GM23338 (cell line): ENCODE measurements at regions not wholly inside any gene's neighbourhood (a gene's known extent, or its start where the extent isn't known, plus 50 kb on each side); places are given as distances from the start of the nearest gene placed in this dataset.
"Not testable (repeated sequence)": the region's sequence is repeated elsewhere in the genome, so short reads cannot be mapped to it uniquely, and the experiment has no call there.

ENCODE experiments used
- ATAC-seq: fragments of 200-7000 bp; cut with Tn5 transposase; 3 replicates; pipeline ENCODE4 v1.9.1; 2020
- DNase-seq: peaks from one replicate; pipeline ENCODE4 v3.0.0-alpha.2; 2015; ENCODE audit warnings: low spot score
- H2AFZ ChIP-seq: fragments of 200-600 bp; sonication (generic); 2 replicates; pipeline ENCODE4 v1.8.0; 2016; ENCODE audit warnings: antibody characterized with exemption, mild to moderate bottlenecking, moderate library complexity
- H3F3A ChIP-seq: fragments of 200-600 bp; sonication (generic); replicated peaks from 2 replicates; pipeline ENCODE4 v1.8.0; 2017; ENCODE audit warnings: antibody characterized with exemption, mixed run types, low read depth
- H3K27ac ChIP-seq: fragments of 200-600 bp; sonication (generic); 2 replicates; pipeline ENCODE4 v1.6.1; 2016; ENCODE audit warnings: low read depth
- H3K27me3 ChIP-seq: fragments of 200-600 bp; sonication (generic); 2 replicates; pipeline ENCODE4 v1.8.0; 2016; ENCODE audit warnings: mild to moderate bottlenecking, mixed run types, moderate library complexity; ENCODE audit not compliant: insufficient read depth
- H3K36me3 ChIP-seq: fragments of 200-600 bp; sonication (generic); 2 replicates; pipeline ENCODE4 v1.8.0; 2016; ENCODE audit warnings: mild to moderate bottlenecking; ENCODE audit not compliant: insufficient read depth
- H3K4me1 ChIP-seq: fragments of 200-600 bp; sonication (generic); 2 replicates; pipeline ENCODE4 v1.8.0; 2016; ENCODE audit warnings: mild to moderate bottlenecking, moderate library complexity; ENCODE audit not compliant: insufficient read depth
- H3K4me2 ChIP-seq: fragments of 200-600 bp; sonication (generic); 2 replicates; pipeline ENCODE4 v1.7.1; 2017; ENCODE audit warnings: mixed run types
- H3K4me3 ChIP-seq: fragments of 200-600 bp; sonication (generic); 2 replicates; pipeline ENCODE4 v1.6.1; 2016; ENCODE audit warnings: mixed run types
- H3K79me2 ChIP-seq: fragments of 200-600 bp; sonication (generic); replicated peaks from 2 replicates; pipeline ENCODE4 v1.8.0; 2017; ENCODE audit warnings: mild to moderate bottlenecking; ENCODE audit not compliant: insufficient read depth
- H3K9me2 ChIP-seq: fragments of 200-600 bp; sonication (generic); 2 replicates; pipeline ENCODE4 v1.8.0; 2017; ENCODE audit not compliant: insufficient read depth
- H4K20me1 ChIP-seq: fragments of 200-600 bp; sonication (generic); replicated peaks from 2 replicates; pipeline ENCODE4 v1.8.0; 2017; ENCODE audit warnings: mild to moderate bottlenecking; ENCODE audit not compliant: insufficient read depth
- H3K27ac Mint-ChIP-seq: 2 replicates; pipeline ENCODE4 v1.8.0; 2020; ENCODE audit warnings: inconsistent platforms, mild to moderate bottlenecking, moderate library complexity, mixed read lengths
- H3K27me3 Mint-ChIP-seq: 3 replicates; pipeline ENCODE4 v1.8.0; 2022; ENCODE audit warnings: low read depth, mild to moderate bottlenecking, moderate library complexity, mixed read lengths, inconsistent platforms; ENCODE audit not compliant: insufficient read depth, poor library complexity
- H3K36me3 Mint-ChIP-seq: 3 replicates; pipeline ENCODE4 v1.8.0; 2021; ENCODE audit warnings: low read depth, mild to moderate bottlenecking, inconsistent platforms, moderate library complexity, mixed read lengths
- H3K4me1 Mint-ChIP-seq: 3 replicates; pipeline ENCODE4 v1.8.0; 2020; ENCODE audit warnings: mild to moderate bottlenecking, inconsistent platforms, mixed read lengths
- H3K4me3 Mint-ChIP-seq: 3 replicates; pipeline ENCODE4 v1.8.0; 2021; ENCODE audit warnings: moderate library complexity, mild to moderate bottlenecking, inconsistent platforms, mixed read lengths
- H3K9me3 Mint-ChIP-seq: 3 replicates; pipeline ENCODE4 v1.8.0; 2020; ENCODE audit warnings: moderate library complexity, mild to moderate bottlenecking, inconsistent platforms, mixed read lengths
- CREB1 ChIP-seq: fragments of 250-450 bp; sonication (Bioruptor Pico); IDR thresholded peaks from 2 replicates; pipeline ENCODE4 v1.5.0; 2020; ENCODE audit warnings: low read depth, mild to moderate bottlenecking, moderate library complexity
- CTCF ChIP-seq, 2 experiments: fragments of 200-600 bp in 1 of 2; sonication (generic) in 1 of 2; conservative IDR thresholded peaks; 2 replicates each; pipeline versions ENCODE4 v1.5.1 to v1.6.1; 2016 to 2017; ENCODE audit warnings: antibody characterized with exemption in 2 of 2, low read depth in 2 of 2, mild to moderate bottlenecking in 2 of 2, moderate library complexity in 1 of 2
- JUNB ChIP-seq: IDR thresholded peaks from one replicate; pipeline ENCODE4 v1.6.1; 2016; ENCODE audit warnings: antibody characterized with exemption; ENCODE audit not compliant: unreplicated experiment
- NANOG ChIP-seq: IDR thresholded peaks from 2 replicates; pipeline ENCODE4 v1.6.1; 2016; ENCODE audit warnings: antibody characterized with exemption, borderline replicate concordance
- STAT1 ChIP-seq: IDR thresholded peaks from one replicate; pipeline ENCODE4 v1.6.1; 2016; ENCODE audit warnings: antibody characterized with exemption; ENCODE audit not compliant: unreplicated experiment
- TF ChIP-seq, protein P1 (sequence below): fragments of 250-450 bp; sonication (Bioruptor Pico); IDR thresholded peaks from 2 replicates; pipeline ENCODE4 v1.5.0; 2020; ENCODE audit warnings: mild to moderate bottlenecking, moderate library complexity
- TF ChIP-seq, protein P2 (sequence below): IDR thresholded peaks from 2 replicates; pipeline ENCODE4 v1.6.1; 2016; ENCODE audit warnings: antibody characterized with exemption

GRCh38 chr18:79591032-79591308 is 88.6 kb upstream of the CTDP1 start:
- Mint-ChIP-seq H3K36me3 (no peaks in the 10 kb centered on the region), H3K4me3 (no peak overlapping the region), H3K27me3 (peaks cover 9% of the 10 kb centered on the region), H3K9me3 (peaks cover 2% of the 10 kb centered on the region), H3K4me1 (peaks cover 13% of the 10 kb centered on the region), H3K27ac (no peak overlapping the region)
- no peak overlapping the region for H3K4me3 ChIP-seq
- no peaks in the 10 kb centered on the region for H3K79me2 ChIP-seq
- no peaks in the 10 kb centered on the region for H3F3A ChIP-seq
- no peak overlapping the region for H3K27ac ChIP-seq
- H3K9me2 ChIP-seq = no peaks in the 10 kb centered on the region
- ATAC-seq = no peak
- H3K36me3 ChIP-seq = no peaks in the 10 kb centered on the region
- no peak for TF ChIP-seq CREB1 (CRISPR knock-in tag)
- TF ChIP-seq NANOG = no peak
- TF ChIP-seq CTCF (conservative IDR thresholded peaks at IDR 0.05; ENCODE audit: low read depth in 2 of 2) = no peak
- no peak for TF ChIP-seq JUNB
- TF ChIP-seq, protein P1, sequence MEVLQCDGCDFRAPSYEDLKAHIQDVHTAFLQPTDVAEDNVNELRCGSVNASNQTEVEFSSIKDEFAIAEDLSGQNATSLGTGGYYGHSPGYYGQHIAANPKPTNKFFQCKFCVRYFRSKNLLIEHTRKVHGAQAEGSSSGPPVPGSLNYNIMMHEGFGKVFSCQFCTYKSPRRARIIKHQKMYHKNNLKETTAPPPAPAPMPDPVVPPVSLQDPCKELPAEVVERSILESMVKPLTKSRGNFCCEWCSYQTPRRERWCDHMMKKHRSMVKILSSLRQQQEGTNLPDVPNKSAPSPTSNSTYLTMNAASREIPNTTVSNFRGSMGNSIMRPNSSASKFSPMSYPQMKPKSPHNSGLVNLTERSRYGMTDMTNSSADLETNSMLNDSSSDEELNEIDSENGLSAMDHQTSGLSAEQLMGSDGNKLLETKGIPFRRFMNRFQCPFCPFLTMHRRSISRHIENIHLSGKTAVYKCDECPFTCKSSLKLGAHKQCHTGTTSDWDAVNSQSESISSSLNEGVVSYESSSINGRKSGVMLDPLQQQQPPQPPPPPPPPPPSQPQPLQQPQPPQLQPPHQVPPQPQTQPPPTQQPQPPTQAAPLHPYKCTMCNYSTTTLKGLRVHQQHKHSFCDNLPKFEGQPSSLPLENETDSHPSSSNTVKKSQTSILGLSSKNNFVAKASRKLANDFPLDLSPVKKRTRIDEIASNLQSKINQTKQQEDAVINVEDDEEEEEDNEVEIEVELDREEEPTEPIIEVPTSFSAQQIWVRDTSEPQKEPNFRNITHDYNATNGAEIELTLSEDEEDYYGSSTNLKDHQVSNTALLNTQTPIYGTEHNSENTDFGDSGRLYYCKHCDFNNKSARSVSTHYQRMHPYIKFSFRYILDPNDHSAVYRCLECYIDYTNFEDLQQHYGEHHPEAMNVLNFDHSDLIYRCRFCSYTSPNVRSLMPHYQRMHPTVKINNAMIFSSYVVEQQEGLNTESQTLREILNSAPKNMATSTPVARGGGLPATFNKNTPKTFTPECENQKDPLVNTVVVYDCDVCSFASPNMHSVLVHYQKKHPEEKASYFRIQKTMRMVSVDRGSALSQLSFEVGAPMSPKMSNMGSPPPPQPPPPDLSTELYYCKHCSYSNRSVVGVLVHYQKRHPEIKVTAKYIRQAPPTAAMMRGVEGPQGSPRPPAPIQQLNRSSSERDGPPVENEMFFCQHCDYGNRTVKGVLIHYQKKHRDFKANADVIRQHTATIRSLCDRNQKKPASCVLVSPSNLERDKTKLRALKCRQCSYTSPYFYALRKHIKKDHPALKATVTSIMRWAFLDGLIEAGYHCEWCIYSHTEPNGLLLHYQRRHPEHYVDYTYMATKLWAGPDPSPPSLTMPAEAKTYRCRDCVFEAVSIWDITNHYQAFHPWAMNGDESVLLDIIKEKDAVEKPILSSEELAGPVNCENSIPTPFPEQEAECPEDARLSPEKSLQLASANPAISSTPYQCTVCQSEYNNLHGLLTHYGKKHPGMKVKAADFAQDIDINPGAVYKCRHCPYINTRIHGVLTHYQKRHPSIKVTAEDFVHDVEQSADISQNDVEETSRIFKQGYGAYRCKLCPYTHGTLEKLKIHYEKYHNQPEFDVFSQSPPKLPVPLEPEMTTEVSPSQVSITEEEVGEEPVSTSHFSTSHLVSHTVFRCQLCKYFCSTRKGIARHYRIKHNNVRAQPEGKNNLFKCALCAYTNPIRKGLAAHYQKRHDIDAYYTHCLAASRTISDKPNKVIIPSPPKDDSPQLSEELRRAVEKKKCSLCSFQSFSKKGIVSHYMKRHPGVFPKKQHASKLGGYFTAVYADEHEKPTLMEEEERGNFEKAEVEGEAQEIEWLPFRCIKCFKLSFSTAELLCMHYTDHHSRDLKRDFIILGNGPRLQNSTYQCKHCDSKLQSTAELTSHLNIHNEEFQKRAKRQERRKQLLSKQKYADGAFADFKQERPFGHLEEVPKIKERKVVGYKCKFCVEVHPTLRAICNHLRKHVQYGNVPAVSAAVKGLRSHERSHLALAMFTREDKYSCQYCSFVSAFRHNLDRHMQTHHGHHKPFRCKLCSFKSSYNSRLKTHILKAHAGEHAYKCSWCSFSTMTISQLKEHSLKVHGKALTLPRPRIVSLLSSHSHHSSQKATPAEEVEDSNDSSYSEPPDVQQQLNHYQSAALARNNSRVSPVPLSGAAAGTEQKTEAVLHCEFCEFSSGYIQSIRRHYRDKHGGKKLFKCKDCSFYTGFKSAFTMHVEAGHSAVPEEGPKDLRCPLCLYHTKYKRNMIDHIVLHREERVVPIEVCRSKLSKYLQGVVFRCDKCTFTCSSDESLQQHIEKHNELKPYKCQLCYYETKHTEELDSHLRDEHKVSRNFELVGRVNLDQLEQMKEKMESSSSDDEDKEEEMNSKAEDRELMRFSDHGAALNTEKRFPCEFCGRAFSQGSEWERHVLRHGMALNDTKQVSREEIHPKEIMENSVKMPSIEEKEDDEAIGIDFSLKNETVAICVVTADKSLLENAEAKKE (CRISPR knock-in tag) = no peak
- TF ChIP-seq STAT1 = no peak
- TF ChIP-seq, protein P2, sequence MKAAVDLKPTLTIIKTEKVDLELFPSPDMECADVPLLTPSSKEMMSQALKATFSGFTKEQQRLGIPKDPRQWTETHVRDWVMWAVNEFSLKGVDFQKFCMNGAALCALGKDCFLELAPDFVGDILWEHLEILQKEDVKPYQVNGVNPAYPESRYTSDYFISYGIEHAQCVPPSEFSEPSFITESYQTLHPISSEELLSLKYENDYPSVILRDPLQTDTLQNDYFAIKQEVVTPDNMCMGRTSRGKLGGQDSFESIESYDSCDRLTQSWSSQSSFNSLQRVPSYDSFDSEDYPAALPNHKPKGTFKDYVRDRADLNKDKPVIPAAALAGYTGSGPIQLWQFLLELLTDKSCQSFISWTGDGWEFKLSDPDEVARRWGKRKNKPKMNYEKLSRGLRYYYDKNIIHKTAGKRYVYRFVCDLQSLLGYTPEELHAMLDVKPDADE = no peak
- H3K27me3 ChIP-seq = no peaks in the 10 kb centered on the region
- no peaks in the 10 kb centered on the region for H4K20me1 ChIP-seq
- no peak overlapping the region for H2AFZ ChIP-seq
- peaks cover 6% of the 10 kb centered on the region; the same call in 1 of the 2 replicates for H3K4me1 ChIP-seq
- no peak overlapping the region for H3K4me2 ChIP-seq
- no peak for DNase-seq

- Mint-ChIP-seq H3K4me1 (peaks cover 13% of the 10 kb centered on the region; the same call in 2 of the 3 replicates), H3K27me3 (peaks cover 11% of the 10 kb centered on the region)
- not testable (repeated sequence) for H3K27ac Mint-ChIP-seq, H3K9me3 Mint-ChIP-seq, H3K27ac ChIP-seq, H3K4me2 ChIP-seq, H3K4me3 Mint-ChIP-seq, H3K9me2 ChIP-seq, H3K36me3 ChIP-seq, DNase-seq, H3K79me2 ChIP-seq, H3K27me3 ChIP-seq, H3K4me3 ChIP-seq, H2AFZ ChIP-seq, H3K4me1 ChIP-seq, ATAC-seq, H3K36me3 Mint-ChIP-seq, H4K20me1 ChIP-seq, H3F3A ChIP-seq
These were observed 86.9 kb upstream of the CTDP1 start for GRCh38 chr18:79592684-79593083.
